ENCODE measurements at regions not wholly inside any gene's neighbourhood (a gene's known extent, or its start where the extent isn't known, plus 50 kb on each side); places are given as distances from the start of the nearest gene placed in this dataset.
"Not testable (repeated sequence)": the region's sequence is repeated elsewhere in the genome, so short reads cannot be mapped to it uniquely, and the experiment has no call there.

DNA sequence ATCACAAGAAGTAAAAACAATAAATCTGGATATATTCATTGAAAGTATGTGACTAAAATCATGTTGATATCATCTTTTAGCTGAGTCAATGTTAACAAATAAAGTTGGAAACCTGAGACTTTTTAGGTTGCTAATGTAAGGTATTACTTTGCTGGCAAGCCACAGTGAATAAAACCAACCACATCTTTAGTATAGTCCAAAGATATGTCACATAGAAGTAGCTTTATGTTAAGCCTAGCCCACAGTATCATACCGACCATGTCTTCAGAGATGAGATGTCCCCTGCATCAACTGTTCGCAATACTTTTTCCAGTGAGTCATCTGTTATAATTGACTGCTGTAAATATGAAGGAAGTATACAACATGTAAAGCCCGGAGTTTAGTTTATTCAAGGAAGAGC, 107.6 kb upstream of the MCHR2 start:
- no peak for DNase-seq (ENCODE audit: low read depth in 1 of 2, low spot score in 1 of 2)

DNA sequence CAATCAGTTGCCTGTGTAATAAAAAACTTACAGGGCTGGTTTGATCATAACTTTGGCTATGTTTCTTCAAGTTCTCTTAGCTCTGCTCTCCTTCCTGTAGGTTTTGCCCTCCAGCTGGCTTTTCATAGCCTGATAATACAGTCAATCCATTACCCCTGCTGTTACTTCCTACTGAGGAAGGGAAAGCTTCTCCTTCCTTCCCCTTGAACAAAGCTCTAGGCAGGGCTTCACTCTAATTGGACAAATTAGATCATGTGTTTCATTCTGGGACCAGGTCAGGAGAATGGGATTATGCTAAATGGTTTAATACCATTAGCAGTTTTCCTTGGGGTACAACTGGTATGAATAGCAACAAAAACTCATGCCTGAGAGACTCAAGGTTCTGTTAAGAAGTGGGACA, 106.8 kb upstream of the MCHR2 start:
- no peak for DNase-seq (ENCODE audit: low read depth in 1 of 2, low spot score in 1 of 2)

DNA sequence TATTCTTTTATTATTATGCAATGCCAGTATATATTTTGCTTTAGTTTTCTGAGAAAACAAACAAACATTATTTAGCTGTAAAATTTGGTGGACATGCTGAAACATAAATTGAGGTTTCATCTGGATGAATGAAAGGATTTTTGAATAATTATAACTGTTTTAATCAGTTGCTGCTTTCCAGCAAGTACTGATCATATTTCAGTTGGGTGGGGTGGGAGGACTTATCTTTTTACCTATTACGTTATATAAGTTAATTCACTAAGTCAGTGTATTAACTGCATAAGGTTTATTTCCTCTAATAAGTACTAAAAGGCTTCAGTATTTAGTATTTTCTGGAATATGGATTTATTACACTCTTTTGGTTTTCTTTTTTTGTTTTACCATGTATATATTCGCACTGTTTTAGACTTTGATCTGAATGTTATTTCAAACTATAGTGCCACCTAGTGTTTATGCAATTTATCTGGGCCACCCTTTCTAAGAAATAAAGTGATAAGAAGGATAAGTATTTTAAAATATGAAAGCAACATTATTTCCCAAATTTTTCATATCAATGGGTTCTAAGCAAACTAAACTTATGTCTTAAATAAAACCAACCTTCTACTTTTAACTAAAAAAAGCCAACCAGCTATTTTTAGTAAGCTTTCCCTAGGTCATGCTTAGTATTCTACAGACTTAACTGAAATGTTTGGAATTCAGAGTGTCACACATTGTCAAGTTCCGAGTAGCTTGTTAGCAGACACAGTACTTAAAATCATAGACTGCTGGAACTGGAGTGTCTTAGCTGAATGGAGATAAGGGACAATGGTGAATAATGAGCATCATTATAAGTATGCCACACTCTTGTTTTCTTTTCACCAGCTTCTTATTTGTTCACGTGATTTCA, 105.4 kb upstream of the MCHR2 start:
- DNase-seq (ENCODE audit: low read depth in 1 of 2, low spot score in 1 of 2): no peak

DNA sequence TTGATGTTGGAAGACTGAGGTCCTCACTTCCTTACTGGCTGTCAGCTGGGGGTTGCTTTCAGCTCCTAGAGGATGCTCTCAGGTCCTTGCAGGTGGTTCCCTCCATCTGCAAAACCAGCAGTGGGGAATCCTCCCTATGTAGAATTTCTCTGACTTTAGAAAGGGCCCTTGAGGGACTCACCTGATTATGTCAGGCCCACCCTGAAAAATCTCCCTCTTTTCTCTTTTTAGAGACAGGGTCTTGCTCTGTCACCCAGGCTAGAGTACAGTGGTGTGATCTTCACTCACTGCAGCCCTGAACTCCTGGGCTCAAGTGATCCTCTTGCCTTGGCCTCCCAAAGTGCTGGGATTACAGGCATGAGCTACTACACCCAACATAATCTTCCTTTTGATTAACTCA, 102.9 kb upstream of the MCHR2 start:
- no peak for DNase-seq (ENCODE audit: low read depth in 1 of 2, low spot score in 1 of 2)

DNA sequence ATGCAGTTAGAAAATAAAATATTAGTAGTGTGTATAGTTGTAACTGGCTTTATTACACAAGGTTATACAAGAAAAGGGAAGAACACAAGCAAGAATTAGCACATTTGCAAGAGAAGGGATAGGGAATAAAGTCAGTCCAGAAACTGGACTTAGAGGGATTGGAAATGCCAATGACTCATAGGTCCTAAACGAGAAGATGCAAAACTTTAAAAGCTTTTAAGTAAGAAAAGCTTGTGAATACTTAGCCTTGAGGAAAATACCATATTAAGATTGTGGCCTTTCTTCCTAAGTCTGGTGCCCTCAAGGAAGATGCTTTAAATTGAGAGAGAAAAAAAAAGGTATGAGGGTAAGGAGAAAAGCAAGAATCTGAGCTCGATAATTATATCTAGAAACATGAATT, 102.3 kb upstream of the MCHR2 start:
- DNase-seq (ENCODE audit: low read depth in 1 of 2, low spot score in 1 of 2): no peak

DNA sequence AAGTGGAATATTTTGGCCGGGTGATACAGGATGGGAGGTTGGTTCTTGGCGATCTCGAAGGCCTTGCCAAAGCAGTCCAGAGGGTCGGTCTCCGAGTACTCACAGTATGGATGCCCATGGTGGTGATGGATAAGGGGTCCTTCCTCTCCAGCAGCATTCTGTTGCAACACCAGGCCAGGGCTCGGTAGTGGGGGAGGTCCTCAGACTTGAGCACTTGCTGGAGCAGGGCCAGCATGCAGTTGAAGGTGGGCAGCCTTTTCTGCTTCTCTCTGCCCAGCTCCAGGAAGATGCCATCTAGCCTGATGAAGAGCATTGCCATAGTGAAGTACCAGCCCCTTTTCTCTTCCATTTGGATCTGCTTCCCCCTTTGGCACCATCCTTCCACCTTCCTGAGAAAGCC, 99.4 kb upstream of the MCHR2 start:
- no peak for DNase-seq (ENCODE audit: low read depth in 1 of 2, low spot score in 1 of 2)

DNA sequence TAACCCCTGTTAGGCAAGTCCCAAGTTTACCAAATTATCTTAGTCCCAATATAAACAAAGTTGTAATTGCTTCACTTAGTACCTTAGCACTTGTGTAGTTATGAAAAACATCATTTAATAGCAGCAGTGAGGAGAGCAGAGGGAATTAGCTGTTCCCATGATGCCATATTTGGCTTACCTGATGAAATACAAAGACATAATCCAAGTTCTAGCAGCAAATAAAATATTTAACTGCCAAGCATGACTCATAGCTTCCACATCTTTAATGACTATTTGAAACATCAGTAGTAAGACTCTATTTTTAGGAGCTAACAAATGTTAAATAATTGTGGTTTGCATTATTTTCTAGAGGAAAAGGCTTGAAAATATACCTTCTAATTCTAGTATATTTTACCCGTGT, 94.0 kb upstream of the MCHR2 start:
- no peak for DNase-seq (ENCODE audit: low read depth in 1 of 2, low spot score in 1 of 2)

DNA sequence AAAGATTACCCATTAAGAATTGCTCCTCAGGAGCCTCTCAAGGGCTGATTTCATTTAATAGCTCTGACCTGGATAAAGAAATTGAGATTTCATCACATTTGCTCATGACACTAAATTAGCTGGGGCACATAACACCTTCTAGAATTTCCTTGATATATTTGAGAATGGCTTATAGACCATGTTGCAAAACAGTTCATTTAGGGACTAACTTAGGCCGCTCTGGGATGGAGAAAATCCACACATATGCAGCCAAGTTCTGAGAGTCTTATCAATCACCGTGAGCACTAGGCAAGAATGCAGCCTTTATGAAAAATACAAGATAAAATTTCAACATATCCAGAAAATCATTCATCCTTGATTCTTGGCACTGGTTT, 91.0 kb upstream of the MCHR2 start:
- DNase-seq (ENCODE audit: low read depth in 1 of 2, low spot score in 1 of 2): no peak

DNA sequence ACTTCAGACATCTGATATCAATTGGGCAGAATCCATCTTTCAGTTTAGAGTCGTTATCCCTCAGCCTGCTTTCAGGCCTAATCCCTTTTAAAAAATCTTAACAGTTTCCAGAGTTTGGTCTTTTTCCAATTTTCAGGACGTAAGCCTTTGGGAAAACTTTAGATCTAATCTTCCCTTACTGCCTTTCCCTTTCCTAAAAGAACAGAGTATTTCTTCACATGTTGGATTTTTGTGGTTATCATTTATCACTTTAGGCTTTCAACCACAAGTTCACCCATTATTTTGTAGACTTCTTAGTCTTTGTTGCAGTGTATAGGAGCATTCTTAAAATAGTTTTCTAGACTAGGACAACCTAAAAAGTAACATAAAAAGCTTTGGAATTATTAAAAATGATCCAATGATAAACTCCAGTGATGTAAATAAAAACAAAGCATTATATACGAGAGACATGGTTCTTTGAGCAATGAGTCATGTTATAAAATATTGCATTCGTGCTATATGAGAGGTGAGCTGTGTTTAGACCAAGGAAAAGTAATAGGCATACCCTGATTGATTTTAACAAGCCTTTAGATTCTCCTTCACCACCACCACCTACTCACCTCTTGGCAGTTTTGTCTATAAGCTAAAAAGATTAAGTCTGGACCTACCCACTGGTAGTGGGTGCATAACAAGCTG, 90.4 kb upstream of the MCHR2 start:
- DNase-seq (ENCODE audit: low read depth in 1 of 2, low spot score in 1 of 2): no peak

DNA sequence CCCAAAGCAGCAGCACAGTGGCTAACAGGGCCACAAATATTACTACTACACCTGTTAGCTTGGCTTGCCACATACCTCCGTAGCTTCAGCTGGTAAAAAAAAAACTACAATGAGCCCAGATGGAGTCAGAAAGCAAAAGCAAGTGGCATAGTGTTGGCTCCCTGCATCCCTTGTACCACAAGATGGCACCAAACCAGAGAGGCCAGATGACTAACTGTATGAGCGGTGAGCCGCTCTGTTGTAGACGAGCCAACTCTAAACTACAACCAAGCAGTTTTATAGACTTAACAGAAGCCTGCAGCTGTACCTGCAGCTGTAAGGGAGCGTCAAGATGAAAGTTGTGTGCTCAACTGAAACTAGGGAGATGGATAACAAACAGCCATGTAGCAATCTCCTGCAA, 84.5 kb upstream of the MCHR2 start:
- no peak for DNase-seq (ENCODE audit: low read depth in 1 of 2, low spot score in 1 of 2)

DNA sequence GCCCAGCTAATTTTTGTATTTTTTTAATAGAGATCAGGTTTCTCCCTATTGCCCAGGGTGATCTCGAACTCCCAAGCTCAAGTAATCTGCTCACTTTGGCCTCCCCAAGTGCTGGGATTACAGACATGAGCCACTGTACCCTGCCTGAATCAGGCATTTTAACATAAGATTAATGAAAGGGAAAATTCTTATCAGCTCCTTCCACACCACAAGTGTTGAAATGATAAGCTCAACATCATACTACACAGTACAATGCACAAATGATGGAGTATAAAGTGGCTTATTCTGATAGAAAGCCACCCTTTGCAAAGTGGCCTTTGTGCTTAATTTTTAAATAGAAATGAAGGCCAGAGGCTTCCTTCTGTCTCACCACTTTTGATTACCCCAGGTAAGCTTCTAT, 71.3 kb upstream of the MCHR2 start:
- no peak for DNase-seq (ENCODE audit: low read depth in 1 of 2, low spot score in 1 of 2)

DNA sequence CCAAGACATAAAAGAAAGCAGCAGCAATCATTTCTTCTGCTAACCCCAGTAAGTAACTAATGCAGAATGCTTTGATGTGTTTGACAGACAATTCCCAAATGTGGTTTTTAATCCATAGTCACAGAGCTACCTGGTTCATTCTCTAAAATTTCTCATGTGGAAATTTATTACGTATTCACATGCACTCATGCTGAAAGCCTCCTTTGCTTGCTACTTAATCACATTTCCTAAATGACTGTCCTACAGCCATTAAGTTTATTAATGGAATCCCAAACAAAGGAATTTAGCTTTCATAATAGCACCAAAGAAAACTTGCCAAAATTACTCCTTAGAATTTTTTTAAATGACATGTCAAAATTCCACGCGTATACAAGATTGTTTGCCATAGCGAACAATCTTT, 68.6 kb upstream of the MCHR2 start:
- DNase-seq (ENCODE audit: low read depth in 1 of 2, low spot score in 1 of 2): no peak

DNA sequence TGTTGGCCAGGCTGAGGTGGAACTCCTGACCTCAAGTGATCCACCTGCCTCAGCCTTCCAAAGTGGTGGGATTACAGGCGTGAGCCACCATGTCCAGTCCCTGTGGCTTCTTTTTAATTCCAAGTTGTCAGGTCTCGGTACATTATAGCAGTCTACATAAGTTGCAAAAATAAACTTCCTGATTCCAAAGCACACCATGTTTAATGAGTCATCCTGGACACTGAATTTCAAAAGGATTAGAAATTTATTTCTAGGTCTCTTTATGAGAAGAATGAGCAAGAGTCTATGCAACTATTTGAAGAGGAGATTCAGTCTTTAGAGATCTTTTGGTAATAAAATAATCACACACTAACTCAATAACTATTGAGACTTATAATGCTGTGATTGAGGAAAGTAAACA, 63.9 kb upstream of the MCHR2 start:
- no peak for DNase-seq (ENCODE audit: low read depth in 1 of 2, low spot score in 1 of 2)

DNA sequence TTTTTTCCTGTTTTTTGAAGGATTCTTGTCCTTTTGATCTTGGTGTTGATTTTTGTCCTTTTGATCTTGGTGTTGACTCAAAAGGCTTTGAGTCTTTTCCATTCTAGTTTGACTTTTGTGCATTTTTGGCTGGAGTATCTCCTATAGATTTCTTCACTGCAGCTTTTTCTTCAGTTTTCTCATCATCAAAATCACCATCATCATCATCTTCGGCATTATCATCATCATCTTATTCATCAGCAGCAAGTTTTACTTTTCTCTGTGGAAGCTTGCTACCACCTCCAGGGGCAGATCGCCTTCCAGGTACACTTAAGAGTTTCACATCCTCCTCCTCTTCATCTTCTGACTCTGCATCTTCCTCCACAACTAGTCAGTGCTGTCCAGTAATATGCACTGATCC, 56.5 kb upstream of the MCHR2 start:
- DNase-seq (ENCODE audit: low read depth in 1 of 2, low spot score in 1 of 2): no peak

DNA sequence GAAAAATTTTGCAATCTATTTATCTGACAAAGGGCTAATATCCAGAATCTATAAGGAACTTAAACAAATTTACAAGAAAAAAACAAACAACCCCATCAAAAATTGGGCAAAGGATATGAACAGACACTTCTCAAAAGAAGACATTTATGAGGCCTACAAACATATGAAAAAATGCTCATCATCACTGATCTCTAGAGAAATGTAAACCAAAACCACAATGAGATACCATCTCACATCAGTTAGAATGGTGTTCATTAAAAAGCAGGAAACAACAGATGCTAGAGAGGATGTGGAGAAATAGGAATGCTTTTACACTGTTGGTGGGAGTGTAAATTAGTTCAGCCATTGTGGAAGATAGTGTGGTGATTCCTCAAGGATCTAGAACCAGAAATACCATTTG, 49.9 kb upstream of the MCHR2 start:
- not testable (repeated sequence) for DNase-seq (ENCODE audit: low read depth in 1 of 2, low spot score in 1 of 2)

Data from activated CD4-positive, alpha-beta T cell treated with anti-CD3 and anti-CD28 coated beads, Interleukin-2, amount 50 U/mL, for 24 hours (primary cell).